ENCODE measurements at regions not wholly inside any gene's neighbourhood (a gene's known extent, or its start where the extent isn't known, plus 50 kb on each side); places are given as distances from the start of the nearest gene placed in this dataset.

DNA sequence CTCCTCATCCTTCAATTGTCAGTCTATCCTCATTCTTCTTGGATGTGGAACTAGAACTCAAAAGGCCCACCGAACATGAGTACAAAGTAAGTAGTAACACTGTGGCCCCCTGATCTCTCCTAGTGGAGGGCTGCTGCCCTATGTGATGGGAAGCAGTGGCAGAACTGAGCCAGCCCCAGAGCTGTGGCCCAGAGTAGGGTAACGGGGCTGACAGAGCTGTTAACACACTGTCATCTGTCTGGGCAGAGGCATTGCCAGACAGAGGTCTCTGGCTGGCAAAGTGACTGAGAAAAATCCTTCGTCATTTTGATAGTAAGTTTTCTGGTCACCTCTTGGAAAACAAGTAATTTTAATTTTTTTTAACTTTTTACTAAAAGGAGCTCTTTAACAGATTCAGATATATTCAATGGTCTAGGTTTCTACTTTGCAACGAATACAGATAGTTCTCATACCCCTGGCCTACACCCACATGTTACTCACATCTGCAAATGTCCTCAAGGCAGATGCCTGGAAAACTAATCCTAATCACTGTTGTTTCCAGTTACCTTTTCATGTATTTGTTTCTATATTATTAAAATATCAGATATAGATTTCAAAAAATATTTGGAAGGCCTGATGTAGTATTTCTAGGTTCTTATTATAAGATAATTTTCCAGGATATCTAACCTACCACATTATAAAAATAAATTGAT, 588.7 kb downstream of the CPS1 start:
- no peaks in the 10 kb centered on the region for H3K36me3 ChIP-seq (replicated peaks)
- peak overlapping the region; percentile 91 for H3K27ac ChIP-seq
- H3K4me3 ChIP-seq (ENCODE audit: low read depth, low read length) = no peak overlapping the region
- TF ChIP-seq, protein P1, sequence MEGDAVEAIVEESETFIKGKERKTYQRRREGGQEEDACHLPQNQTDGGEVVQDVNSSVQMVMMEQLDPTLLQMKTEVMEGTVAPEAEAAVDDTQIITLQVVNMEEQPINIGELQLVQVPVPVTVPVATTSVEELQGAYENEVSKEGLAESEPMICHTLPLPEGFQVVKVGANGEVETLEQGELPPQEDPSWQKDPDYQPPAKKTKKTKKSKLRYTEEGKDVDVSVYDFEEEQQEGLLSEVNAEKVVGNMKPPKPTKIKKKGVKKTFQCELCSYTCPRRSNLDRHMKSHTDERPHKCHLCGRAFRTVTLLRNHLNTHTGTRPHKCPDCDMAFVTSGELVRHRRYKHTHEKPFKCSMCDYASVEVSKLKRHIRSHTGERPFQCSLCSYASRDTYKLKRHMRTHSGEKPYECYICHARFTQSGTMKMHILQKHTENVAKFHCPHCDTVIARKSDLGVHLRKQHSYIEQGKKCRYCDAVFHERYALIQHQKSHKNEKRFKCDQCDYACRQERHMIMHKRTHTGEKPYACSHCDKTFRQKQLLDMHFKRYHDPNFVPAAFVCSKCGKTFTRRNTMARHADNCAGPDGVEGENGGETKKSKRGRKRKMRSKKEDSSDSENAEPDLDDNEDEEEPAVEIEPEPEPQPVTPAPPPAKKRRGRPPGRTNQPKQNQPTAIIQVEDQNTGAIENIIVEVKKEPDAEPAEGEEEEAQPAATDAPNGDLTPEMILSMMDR (IDR thresholded peaks at IDR 0.05; ENCODE audit: low read depth, low read length, missing control alignments) = no peak
- H3K27me3 ChIP-seq (replicated peaks) = no peaks in the 10 kb centered on the region
- DNase-seq = no peak
- in situ Hi-C loops (cut with HindIII; ENCODE audit: low pct_ligation_motif_present, low sequenced_read_pairs) = no loop called here

DNA sequence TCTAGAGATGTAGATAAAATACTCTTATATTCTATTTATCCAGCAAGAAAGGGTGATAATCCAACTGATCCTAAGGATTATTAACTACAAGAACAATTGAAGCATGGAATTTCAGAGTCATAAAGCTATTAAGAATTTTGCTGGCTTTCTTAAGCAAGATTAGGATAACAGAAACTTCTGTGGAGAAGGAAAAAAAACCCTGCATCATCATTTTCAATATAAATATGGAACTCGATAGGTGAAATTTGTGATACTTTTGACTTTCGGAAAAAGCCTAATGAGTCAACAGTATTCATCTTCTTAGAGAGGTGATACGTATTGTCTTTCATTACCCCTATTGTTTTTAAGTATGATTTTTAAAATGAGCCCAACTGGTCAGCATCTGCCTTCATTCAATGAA, 593.3 kb downstream of the CPS1 start:
- Histone ChIP-seq H3K4me3 (ENCODE audit: low read depth, low read length) (no peak overlapping the region), H3K27me3 (replicated peaks) (no peaks in the 10 kb centered on the region), H3K36me3 (replicated peaks) (no peaks in the 10 kb centered on the region), H3K27ac (no peak overlapping the region)
- no peak for DNase-seq
- TF ChIP-seq, protein P1 (IDR thresholded peaks at IDR 0.05; ENCODE audit: low read depth, low read length, missing control alignments) = no peak
- in situ Hi-C loops (cut with HindIII; ENCODE audit: low pct_ligation_motif_present, low sequenced_read_pairs) = no loop called here

DNA sequence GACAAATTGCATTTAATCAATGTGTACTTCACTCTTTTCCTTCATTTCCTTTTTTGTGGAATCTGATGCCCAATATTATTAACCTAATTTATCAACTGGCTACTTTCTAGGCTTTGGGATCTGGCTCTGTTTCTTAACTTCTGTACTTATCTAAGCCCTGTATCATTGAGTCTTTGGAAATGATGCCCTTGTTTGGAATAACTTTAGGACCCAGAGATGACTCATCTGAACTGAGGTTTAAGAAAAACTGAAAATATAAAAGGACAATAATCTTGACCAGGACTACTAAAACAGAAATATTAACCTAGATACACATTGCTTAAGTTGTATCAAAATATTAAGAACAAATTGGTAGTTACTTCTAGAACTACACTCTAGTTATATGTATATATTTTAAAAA, 600.8 kb downstream of the CPS1 start:
- in situ Hi-C loops (cut with HindIII; ENCODE audit: low pct_ligation_motif_present, low sequenced_read_pairs) = no loop called here
- H3K27me3 ChIP-seq (replicated peaks) = no peaks in the 10 kb centered on the region
- TF ChIP-seq, protein P1 (IDR thresholded peaks at IDR 0.05; ENCODE audit: low read depth, low read length, missing control alignments) = no peak
- DNase-seq = no peak
- H3K36me3 ChIP-seq (replicated peaks) = no peaks in the 10 kb centered on the region
- peak overlapping the region; percentile 28 for H3K27ac ChIP-seq
- H3K4me3 ChIP-seq (ENCODE audit: low read depth, low read length) = no peak overlapping the region

DNA sequence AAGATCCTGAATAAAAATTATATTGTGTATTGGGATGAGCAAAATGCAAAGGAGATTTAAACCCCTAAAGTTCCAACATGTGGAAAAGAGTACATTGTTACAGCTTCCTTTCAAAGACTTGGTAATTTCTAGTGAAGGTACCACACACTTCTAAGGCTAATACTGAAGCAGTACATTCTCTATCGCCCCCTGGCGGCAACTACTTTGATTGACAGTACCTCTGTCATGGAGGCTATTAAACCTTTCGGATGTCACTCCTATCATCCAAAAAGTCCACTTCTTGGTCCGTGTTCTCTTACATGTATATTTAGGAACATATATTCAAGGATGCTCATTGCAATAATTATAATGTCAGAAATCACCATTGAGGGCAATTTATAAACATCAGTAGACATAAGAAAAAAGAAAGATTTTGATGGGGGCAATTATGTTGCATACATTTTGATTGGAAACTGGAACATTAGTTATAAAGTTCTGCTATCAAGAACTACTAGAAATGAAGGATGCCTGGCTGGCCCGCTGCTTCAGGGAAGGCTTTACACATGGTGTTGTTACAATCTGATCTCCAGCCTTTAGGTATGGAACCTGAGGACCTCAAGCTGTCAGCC, 601.6 kb downstream of the CPS1 start:
- H3K36me3 ChIP-seq (replicated peaks) = no peaks in the 10 kb centered on the region
- TF ChIP-seq, protein P1 (IDR thresholded peaks at IDR 0.05; ENCODE audit: low read depth, low read length, missing control alignments) = peak; percentile 82
- peak; percentile 83 for DNase-seq
- no peaks in the 10 kb centered on the region for H3K27me3 ChIP-seq (replicated peaks)
- H3K4me3 ChIP-seq (ENCODE audit: low read depth, low read length) = no peak overlapping the region
- in situ Hi-C loops (cut with HindIII; ENCODE audit: low pct_ligation_motif_present, low sequenced_read_pairs) = no loop called here
- H3K27ac ChIP-seq = peak overlapping the region; percentile 28

DNA sequence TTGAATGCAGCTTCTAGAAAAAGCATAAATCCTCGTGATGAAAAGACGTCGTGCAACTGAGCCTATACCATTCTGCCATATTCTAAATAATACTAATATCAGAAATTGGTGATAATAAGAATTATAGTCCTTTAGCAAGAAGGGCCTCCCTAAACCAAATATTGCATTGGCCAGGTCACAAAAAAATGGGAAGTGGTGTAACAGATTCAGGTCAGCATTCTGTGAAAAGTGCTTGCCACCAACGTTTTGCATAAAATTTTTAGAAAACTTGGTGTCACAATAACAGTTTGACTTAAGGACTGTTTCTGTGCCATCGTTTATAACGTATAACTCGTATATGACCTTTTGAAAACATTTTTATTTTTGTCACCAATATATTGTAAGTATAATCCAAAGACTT, 603.6 kb downstream of the CPS1 start:
- no peak for DNase-seq
- Histone ChIP-seq H3K4me3 (ENCODE audit: low read depth, low read length) (no peak overlapping the region), H3K27ac (no peak overlapping the region), H3K36me3 (replicated peaks) (no peaks in the 10 kb centered on the region), H3K27me3 (replicated peaks) (no peaks in the 10 kb centered on the region)
- in situ Hi-C loops (cut with HindIII; ENCODE audit: low pct_ligation_motif_present, low sequenced_read_pairs) = no loop called here
- TF ChIP-seq, protein P1 (IDR thresholded peaks at IDR 0.05; ENCODE audit: low read depth, low read length, missing control alignments) = no peak
